HepG2 (cell line): ENCODE measurements at regions not wholly inside any gene's neighbourhood (a gene's known extent, or its start where the extent isn't known, plus 50 kb on each side); places are given as distances from the start of the nearest gene placed in this dataset.

Source experiments
- ATAC-seq: fragments of 200-7000 bp; cut with Tn5 transposase; 3 replicates; pipeline ENCODE4 v1.9.1; 2020; ENCODE audit warnings: mild to moderate bottlenecking, moderate library complexity
- BruUV-seq: library from RNA; stranded (reverse); fragments of 400-500 nt; replicated peaks from 2 replicates; lab custom pipeline; 2021; lab: Mats Ljungman, UMichigan
- CTCF ChIA-PET: fragments of 300-600 bp; formaldehyde crosslinking; extraction: SDS; loops from one replicate; lab custom pipeline; 2021; ENCODE audit warnings: low total read pairs, inconsistent platforms, low intra/inter-chr PET ratio; lab: Yijun Ruan, JAX
- POLR2A ChIA-PET: fragments of 350-600 bp; sonication (Branson Sonifier 250); formaldehyde crosslinking; loops from one replicate; lab custom pipeline; 2020; ENCODE audit warnings: antibody characterized with exemption, inconsistent platforms; lab: Yijun Ruan, JAX
- DNase-seq: peaks from one replicate; pipeline ENCODE4 v3.0.0-alpha.2; 2015; ENCODE audit warnings: low spot score
- FAIRE-seq: peaks from 3 replicates; lab custom pipeline; 2011; peaks lifted over from hg19 to GRCh38; lab: Jason Lieb, UNC
- H2AFZ ChIP-seq: one replicate; pipeline ENCODE4 v1.6.1; 2011; ENCODE audit warnings: low read length, inconsistent platforms
- H3K27ac ChIP-seq: fragments of 300-600 bp; 3 replicates; pipeline ENCODE4 v1.8.0; 2011; ENCODE audit warnings: mixed run types, mild to moderate bottlenecking, mixed read lengths, low read length, inconsistent platforms; ENCODE audit not compliant: insufficient read depth; ENCODE audit errors: extremely low read length
- H3K27me3 ChIP-seq, 2 experiments: fragments of 200-600 bp in 1 of 2; 2 replicates in 1 of 2; 3 replicates in 1 of 2; pipeline versions ENCODE4 v1.6.0 to v1.8.0; 2011; ENCODE audit warnings: low read length in 2 of 2, mild to moderate bottlenecking in 2 of 2, moderate library complexity in 2 of 2, inconsistent platforms in 1 of 2; ENCODE audit not compliant: insufficient read depth in 2 of 2, control insufficient read depth in 1 of 2
- H3K36me3 ChIP-seq, 2 experiments: fragments of 200-600 bp in 1 of 2; replicated peaks in 1 of 2; 2 replicates in 1 of 2; 3 replicates in 1 of 2; pipeline versions ENCODE4 v1.5.1 to v1.8.0; 2011; ENCODE audit warnings: low read length in 2 of 2, inconsistent platforms in 1 of 2; ENCODE audit not compliant: insufficient read depth in 2 of 2, control insufficient read depth in 1 of 2
- H3K4me1 ChIP-seq: 2 replicates; pipeline ENCODE4 v1.5.1; 2012; ENCODE audit warnings: low read length, inconsistent platforms; ENCODE audit not compliant: insufficient read depth
- H3K4me2 ChIP-seq: 2 replicates; pipeline ENCODE4 v1.6.0; 2011; ENCODE audit warnings: low read depth, low read length, inconsistent platforms
- H3K4me3 ChIP-seq, 3 experiments: fragments of 200-600 bp in 1 of 3; sonication (generic), shearing (Covaris generic) in 1 of 3; replicated peaks in 1 of 3; 2 replicates each; pipeline ENCODE4 v1.5.1; 2011 to 2016; ENCODE audit warnings: low read length in 3 of 3, inconsistent platforms in 2 of 3, low read depth in 2 of 3, mild to moderate bottlenecking in 2 of 3, control low read depth in 1 of 3, mixed read lengths in 1 of 3; ENCODE audit not compliant: insufficient read depth in 1 of 3
- H3K79me2 ChIP-seq: one replicate; pipeline ENCODE4 v1.6.1; 2011; ENCODE audit warnings: low read length, inconsistent platforms; ENCODE audit not compliant: insufficient read depth
- H3K9ac ChIP-seq: 2 replicates; pipeline ENCODE4 v1.6.0; 2011; ENCODE audit warnings: mild to moderate bottlenecking, low read depth, low read length, inconsistent platforms; ENCODE audit not compliant: insufficient read depth
- H3K9me3 ChIP-seq: 2 replicates; pipeline ENCODE4 v1.5.1; 2012; ENCODE audit warnings: mild to moderate bottlenecking, low read length
- H4K20me1 ChIP-seq: 2 replicates; pipeline ENCODE4 v1.6.0; 2011; ENCODE audit warnings: inconsistent platforms, mild to moderate bottlenecking, low read length, moderate library complexity; ENCODE audit not compliant: insufficient read depth
- CCDC6 ChIP-seq: sonication (generic); formaldehyde crosslinking; IDR thresholded peaks from 2 replicates; pipeline ENCODE4 v1.8.1; 2022; ENCODE audit warnings: mild to moderate bottlenecking, missing genetic modification reagents, moderate library complexity
- HNF4A ChIP-seq: sonication (generic); formaldehyde crosslinking; IDR thresholded peaks from 2 replicates; pipeline ENCODE4 v1.4.0; 2020; ENCODE audit warnings: missing genetic modification reagents
- IRF9 ChIP-seq: sonication (generic); formaldehyde crosslinking; IDR thresholded peaks from 2 replicates; pipeline ENCODE4 v1.8.0; 2022; ENCODE audit warnings: missing genetic modification reagents, mild to moderate bottlenecking, borderline replicate concordance
- ISL2 ChIP-seq: sonication (generic); formaldehyde crosslinking; IDR thresholded peaks from 2 replicates; pipeline ENCODE4 v1.5.0; 2020; ENCODE audit warnings: missing genetic modification reagents
- KLF12 ChIP-seq: sonication (generic); formaldehyde crosslinking; IDR thresholded peaks from 2 replicates; pipeline ENCODE4 v1.4.0; 2020; ENCODE audit warnings: missing genetic modification reagents, borderline replicate concordance
- TGIF2 ChIP-seq: IDR thresholded peaks from 2 replicates; pipeline ENCODE4 v1.6.1; 2016; ENCODE audit warnings: control low read depth, missing compliant biosample characterization
- ZBTB42 ChIP-seq: sonication (generic); formaldehyde crosslinking; IDR thresholded peaks from 2 replicates; pipeline ENCODE4 v1.5.0; 2020; ENCODE audit warnings: mild to moderate bottlenecking, missing genetic modification reagents
- ZC3H13 ChIP-seq: sonication (generic); formaldehyde crosslinking; IDR thresholded peaks from 2 replicates; pipeline ENCODE4 v1.8.1; 2023; ENCODE audit warnings: mild to moderate bottlenecking, missing genetic modification reagents, moderate library complexity
- ZFY ChIP-seq: sonication (generic); formaldehyde crosslinking; IDR thresholded peaks from 2 replicates; pipeline ENCODE4 v1.4.0; 2020; ENCODE audit warnings: missing genetic modification reagents
- ZMYM2 ChIP-seq: sonication (generic); formaldehyde crosslinking; IDR thresholded peaks from 2 replicates; pipeline ENCODE4 v1.8.0; 2022; ENCODE audit warnings: mild to moderate bottlenecking, missing genetic modification reagents
- ZNF614 ChIP-seq: IDR thresholded peaks from 2 replicates; pipeline ENCODE4 v1.6.1; 2018; ENCODE audit warnings: missing biosample characterization, missing genetic modification reagents, inconsistent platforms, borderline replicate concordance
- ZNF639 ChIP-seq: conservative IDR thresholded peaks from 2 replicates; pipeline ENCODE4 v1.6.1; 2018; ENCODE audit warnings: missing genetic modification reagents
- ZSCAN9 ChIP-seq: IDR thresholded peaks from 2 replicates; pipeline ENCODE4 v1.6.1; 2016; ENCODE audit warnings: borderline replicate concordance
- WGBS: methylation state at CpG from one replicate; pipeline ENCODE4 v1.1.6; 2017; ENCODE audit warnings: low lambda C conversion rate; 5-methylcytosine and 5-hydroxymethylcytosine counted together
- in situ Hi-C: cut with HindIII; loops from 2 replicates; pipeline ENCODE4 v1.10.0; 2017; ENCODE audit warnings: low pct_unique_long_range_greater_than_20kb; ENCODE audit not compliant: extremely low pct_ligation_motif_present
- intact Hi-C: fragments of 100-400 bp; cut with micrococcal nuclease; formaldehyde crosslinking; loops from one replicate; pipeline ENCODE4 v1.10.0; 2022; ENCODE audit not compliant: unreplicated experiment

GRCh38 chr7:57202274-57202673 lies 70.0 kb upstream of the ZNF479 start:
- TF ChIP-seq ZNF639 (CRISPR knock-in tag) (no peak), ZNF614 (CRISPR knock-in tag) (no peak), ZBTB42 (CRISPR knock-in tag) (no peak), CCDC6 (CRISPR knock-in tag) (no peak), ISL2 (CRISPR knock-in tag) (no peak), ZMYM2 (no peak), KLF12 (no peak), HNF4A (CRISPR knock-in tag) (no peak), TGIF2 (CRISPR knock-in tag) (no peak), ZC3H13 (CRISPR knock-in tag) (no peak), ZSCAN9 (CRISPR knock-in tag) (no peak), IRF9 (CRISPR knock-in tag) (no peak), ZFY (CRISPR knock-in tag) (no peak)
- no TSS peak for BruUV-seq
- peaks cover 72% of the 10 kb centered on the region for H3K9me3 ChIP-seq
- no peaks in the 10 kb centered on the region for H3K79me2 ChIP-seq
- no peak overlapping the region for H2AFZ ChIP-seq
- no peaks in the 10 kb centered on the region for H3K4me1 ChIP-seq
- 23% methylated on average over 7 of the region's 9 CpGs for WGBS
- ATAC-seq (no peak), FAIRE-seq (no peak), DNase-seq (no peak)
- no peak overlapping the region for H3K4me3 ChIP-seq
- no peak overlapping the region for H3K27ac ChIP-seq
- no peak overlapping the region for H3K4me2 ChIP-seq
- no peaks in the 10 kb centered on the region for H3K36me3 ChIP-seq
- no peaks in the 10 kb centered on the region for H3K27me3 ChIP-seq
- CTCF ChIA-PET = no interaction called here
- intact Hi-C loops (no loop called here), in situ Hi-C loops (no loop called here)
- no peak overlapping the region for H3K9ac ChIP-seq
- H4K20me1 ChIP-seq = no peaks in the 10 kb centered on the region
- POLR2A ChIA-PET = no interaction called here
